Glomerular endothelial cell (primary cell): ENCODE measurements at regions not wholly inside any gene's neighbourhood (a gene's known extent, or its start where the extent isn't known, plus 50 kb on each side); places are given as distances from the start of the nearest gene placed in this dataset.
"Not testable (repeated sequence)": the region's sequence is repeated elsewhere in the genome, so short reads cannot be mapped to it uniquely, and the experiment has no call there.

Experiments
- DNase-seq: peaks from one replicate; pipeline ENCODE4 v3.0.0-alpha.2; 2011; ENCODE audit warnings: low read depth, low spot score; ENCODE audit errors: extremely low read depth

DNA sequence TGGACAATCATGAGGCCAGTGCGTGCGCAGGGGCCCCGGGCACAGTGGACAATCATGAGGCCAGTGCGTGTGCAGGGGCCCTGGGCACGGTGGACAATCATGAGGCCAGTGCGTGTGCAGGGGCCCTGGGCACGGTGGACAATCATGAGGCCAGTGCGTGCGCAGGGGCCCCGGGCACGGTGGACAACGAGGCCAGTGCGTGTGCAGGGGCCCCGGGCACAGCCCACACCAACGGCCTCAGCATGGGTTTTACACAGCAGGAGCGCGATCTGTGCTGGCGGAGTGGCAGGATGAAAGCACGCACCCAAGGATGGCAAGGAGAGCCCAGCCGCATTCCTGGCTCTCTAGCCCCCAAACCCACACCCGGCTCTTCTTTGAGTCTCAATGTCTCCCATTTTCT is 78.8 kb downstream of the RFLNA start:
- not testable (repeated sequence) for DNase-seq

DNA sequence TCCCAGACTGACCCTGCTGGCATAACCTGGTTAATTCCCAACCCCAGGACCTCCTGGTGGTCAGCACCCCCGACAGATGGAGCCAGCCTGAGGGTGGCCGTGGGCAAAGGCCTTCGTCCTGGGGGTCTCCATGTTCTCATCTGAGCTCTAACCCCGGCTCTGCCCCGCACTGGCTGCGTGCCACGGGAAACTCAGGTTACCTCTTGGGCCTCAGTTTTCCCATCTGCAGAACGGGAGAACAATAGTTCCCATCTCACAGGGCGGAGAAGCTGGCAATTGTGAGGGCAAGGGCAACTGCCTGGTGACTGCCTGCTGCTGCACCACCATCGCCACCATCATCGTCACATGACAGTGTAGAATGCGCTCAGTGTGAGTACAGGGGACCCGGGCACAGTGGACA is 77.9 kb downstream of the RFLNA start:
- DNase-seq: no peak

DNA sequence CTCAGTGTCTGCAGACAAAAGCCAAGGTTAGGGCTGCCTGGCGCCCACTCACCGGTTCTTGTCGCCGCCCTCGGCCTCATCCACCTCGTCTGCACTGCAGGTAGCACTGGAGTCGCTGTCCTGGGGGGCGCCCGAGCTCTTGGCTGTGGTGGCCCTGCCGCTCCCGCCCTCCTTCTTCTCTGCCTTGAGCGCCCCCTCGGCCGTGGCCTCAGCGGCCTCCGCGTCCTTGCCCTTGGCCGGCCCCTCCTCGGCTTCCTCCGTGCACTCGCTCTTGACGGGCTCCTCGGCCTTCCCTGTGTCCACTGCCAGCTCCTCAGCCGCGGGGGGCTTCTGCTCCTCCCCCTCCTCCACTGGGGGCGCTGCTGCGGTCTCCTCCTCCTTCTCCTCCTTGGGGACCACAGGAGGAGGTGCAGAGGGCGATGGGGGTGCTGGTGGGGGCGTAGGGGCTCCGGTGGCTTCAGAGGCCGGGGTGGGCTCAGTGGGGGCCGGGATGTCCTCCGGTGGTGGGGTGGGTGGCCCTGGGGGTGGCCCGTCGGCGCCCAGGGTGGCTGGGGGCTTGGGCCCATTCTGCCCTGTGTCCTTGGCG is 77.2 kb downstream of the RFLNA start:
- no peak for DNase-seq

DNA sequence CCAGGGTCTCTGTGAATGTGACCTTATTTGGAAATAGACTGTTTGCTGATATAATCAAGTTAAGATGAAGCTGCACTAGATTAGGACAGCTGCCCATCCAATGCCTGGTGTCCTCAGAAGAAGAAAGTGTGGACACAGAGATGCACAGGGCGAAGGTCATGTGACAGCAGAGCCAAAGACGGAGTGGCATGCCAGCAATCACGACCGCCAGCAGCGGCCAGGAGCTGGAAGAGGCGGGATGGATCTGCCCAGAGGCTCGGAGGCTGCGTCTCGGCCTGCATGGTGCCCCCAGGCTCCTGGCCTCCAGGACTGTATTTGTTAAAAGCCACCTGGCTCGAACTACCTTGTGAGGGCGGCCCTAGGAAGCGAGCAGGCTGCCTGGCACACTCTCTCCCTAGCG is 76.5 kb downstream of the RFLNA start:
- DNase-seq: no peak

DNA sequence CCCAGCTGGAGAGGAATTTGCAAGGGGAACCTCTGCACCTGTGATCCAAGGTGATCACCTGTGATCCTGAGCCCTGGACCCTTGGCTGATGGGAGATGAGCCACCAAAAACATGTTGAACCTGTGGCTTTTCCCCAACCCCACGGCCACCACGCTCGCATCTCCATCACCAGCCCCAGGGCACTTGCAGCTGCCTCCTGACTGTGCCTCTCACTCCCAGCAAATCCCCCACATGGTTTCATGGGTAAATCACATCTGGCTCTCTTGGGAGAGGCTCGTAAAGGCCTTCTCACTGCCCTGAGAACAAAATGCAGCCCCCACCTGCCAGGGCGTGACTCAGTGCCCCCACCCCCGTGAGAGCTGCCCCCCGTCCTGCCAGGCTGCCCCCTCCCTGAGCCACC is 76.0 kb downstream of the RFLNA start:
- DNase-seq: no peak

DNA sequence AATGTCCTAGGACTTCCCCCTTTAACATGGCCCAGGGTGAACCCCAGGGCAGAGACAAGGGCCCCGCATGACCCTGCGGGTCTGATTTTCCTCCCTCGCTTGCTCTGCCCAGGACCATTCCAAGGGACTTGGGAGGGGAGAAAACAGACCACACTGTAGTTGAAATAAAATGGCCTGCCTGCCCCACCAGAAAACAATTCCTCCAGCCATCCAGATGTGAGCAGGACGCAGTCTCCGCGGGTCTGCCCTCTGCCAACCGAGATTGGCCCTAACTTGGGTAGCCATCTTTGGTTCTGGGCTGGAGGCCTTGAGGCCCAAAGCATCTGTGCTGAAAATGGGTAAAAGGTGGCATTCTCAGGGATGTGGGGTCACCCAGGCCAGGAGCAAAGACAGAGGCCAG is 75.5 kb downstream of the RFLNA start:
- DNase-seq: no peak

DNA sequence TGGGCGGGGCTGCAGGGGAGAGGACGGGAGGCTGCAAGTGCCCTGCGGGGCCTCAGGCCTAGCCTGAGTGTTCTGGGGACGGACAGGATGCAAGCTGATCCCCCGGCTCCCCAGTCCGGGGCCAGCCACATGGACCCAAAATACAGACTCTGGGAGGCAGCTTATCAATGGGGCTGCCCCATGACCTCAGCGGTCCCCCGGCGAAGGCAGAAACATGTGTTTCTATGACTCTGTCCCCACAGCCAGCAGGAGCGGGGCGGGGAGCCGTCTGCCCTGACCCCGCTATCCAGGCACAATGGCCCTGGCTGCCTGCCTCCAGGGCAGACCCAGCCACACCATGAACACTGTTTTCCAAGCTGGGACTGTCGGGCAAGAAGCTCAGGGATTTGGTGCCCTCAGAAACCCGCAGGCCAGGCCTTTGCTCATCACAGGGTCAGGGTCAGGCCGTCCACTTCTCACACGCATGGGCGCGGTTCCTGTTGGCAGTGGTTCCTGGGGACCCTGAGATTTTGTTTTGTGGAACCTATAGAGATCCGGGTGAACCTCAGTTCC is 75.0 kb downstream of the RFLNA start:
- no peak for DNase-seq

DNA sequence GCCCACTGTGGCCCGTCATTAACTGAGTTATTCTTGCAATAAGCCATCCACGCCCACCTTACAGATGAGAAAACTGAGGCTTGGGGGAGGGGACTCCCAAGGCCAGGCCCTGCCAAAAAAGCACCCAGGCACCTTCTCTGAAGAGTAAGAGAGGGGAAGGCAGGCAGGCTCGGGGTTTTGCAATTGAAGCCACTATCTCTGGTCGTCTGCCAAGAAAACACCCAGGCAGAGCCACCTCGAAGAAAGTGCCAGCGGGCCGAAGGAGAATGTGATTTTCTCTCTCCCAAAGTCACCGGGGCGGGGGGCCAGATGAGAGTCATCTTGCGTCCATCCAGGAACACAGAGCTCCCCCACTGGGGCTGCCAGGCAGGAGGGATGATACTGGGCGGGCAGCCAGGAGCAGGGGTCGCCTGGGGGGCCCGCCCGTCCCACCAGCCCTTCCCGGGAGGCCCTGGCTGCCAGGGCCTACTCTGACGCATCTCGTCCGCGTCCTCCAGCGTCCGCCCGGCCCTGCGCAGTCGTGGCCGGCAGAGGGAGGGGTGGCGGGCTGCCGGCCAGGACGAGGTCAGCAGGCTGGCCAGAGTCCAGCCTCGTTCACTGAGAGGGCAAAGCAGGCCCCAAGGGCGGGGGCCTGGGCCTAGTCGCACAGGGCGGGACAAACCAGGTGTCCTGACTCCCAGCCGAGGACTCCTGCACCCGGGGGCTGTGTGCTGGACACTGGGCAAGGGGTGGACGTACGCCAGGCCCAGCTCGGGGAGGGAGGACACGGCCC is 74.3 kb downstream of the RFLNA start:
- no peak for DNase-seq

DNA sequence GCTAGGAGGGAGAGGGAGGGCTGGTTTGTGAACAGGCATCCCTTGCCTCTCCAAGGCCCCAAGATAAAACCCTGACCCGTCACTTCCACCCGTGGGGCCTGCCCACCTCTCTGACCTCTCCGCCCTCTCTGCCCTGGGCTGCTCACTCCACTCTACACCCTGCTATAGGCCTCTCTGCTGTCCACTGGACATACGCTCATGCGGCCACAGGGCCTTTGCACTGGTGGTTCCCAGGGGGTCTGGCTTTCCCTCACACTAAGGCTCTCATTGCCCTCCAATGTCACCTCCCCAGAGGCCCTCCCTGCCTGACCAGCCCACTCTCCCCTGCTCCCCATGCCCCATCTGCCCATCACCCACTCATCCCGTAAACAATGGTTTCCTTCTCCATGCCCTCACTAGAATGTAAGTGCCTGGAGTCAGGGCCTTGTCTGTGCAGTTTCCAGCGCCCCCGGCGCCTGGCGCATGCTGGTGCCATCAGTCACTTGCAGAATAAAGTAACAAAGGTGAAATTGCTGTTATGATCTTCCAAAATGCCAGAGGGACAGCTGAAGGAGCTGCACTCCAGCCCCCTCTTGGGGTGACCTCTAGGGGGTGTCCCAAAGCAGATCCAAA is 73.6 kb downstream of the RFLNA start:
- no peak for DNase-seq

DNA sequence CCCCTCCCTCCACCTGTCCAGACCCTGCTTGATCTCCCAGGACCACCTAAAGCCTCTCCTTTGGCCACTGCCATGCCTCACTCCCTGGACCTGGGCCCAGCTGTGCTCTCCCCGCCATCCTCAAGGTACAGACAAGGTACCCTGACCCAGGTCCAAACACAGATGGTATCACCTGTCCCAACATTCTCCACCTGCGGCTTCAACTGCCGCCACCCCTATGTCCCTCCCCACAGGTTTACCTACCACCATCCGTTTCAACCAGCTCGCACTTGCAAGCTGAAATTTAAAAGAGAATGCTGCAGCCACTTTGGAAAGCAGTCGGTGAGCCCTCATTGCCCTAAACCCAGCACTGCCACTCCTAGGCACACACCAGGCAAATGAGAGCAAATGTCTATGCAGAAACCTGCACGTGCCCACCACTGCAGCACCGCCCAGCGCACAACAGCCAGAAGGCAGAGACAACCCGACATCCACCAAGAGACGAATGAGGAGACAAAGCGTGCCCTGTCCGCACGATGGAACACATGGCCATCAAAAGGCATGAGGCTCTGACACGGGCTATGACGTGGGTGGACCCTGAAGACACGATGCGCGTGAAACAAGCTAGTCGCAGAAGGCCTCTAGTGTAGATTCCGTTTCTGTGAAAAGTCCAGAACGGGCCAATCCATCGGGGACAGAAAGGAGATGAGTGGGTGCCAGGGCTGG is 71.0 kb downstream of the RFLNA start:
- DNase-seq: no peak
